ENCODE measurements at regions not wholly inside any gene's neighbourhood (a gene's known extent, or its start where the extent isn't known, plus 50 kb on each side); places are given as distances from the start of the nearest gene placed in this dataset.

GRCh38 chr22:27405672-27406388 is 395.7 kb downstream of the MN1 start:
- no peak for DNase-seq

- DNase-seq = no peak
These were observed 395.1 kb downstream of the MN1 start for GRCh38 chr22:27406389-27406861.

GRCh38 chr22:27407369-27407985 is 394.1 kb downstream of the MN1 start:
- no peak for DNase-seq

- DNase-seq = no peak
These were observed 393.5 kb downstream of the MN1 start for GRCh38 chr22:27408068-27408467.

GRCh38 chr22:27409299-27409698 is 392.3 kb downstream of the MN1 start:
- DNase-seq = no peak

- DNase-seq = no peak
These were observed 388.6 kb downstream of the MN1 start for GRCh38 chr22:27412866-27413445.

GRCh38 chr22:27413702-27414101 is 387.9 kb downstream of the MN1 start:
- DNase-seq = no peak

- DNase-seq = peak; percentile 1
These were observed 384.8 kb downstream of the MN1 start for GRCh38 chr22:27416511-27417420.

GRCh38 chr22:27417421-27417814 is 384.1 kb downstream of the MN1 start:
- DNase-seq = no peak

- DNase-seq = no peak
These were observed 383.3 kb downstream of the MN1 start for GRCh38 chr22:27418261-27418660.

GRCh38 chr22:27419473-27419872 is 382.1 kb downstream of the MN1 start:
- no peak for DNase-seq

GRCh38 chr22:27420195-27420816 is 381.2 kb downstream of the MN1 start:
- DNase-seq = no peak

GRCh38 chr22:27420817-27421361 is 380.7 kb downstream of the MN1 start:
- no peak for DNase-seq

- DNase-seq = no peak
These were observed 379.1 kb downstream of the MN1 start for GRCh38 chr22:27422442-27422841.

- no peak for DNase-seq
These were observed 377.2 kb downstream of the MN1 start for GRCh38 chr22:27424319-27424718.

GRCh38 chr22:27429476-27429875 is 372.1 kb downstream of the MN1 start:
- DNase-seq = no peak

- no peak for DNase-seq
These were observed 370.5 kb downstream of the MN1 start for GRCh38 chr22:27431081-27431480.

- no peak for DNase-seq
These were observed 369.7 kb downstream of the MN1 start for GRCh38 chr22:27431896-27432295.

GRCh38 chr22:27433099-27433498 is 368.5 kb downstream of the MN1 start:
- no peak for DNase-seq

- DNase-seq = no peak
These were observed 367.9 kb downstream of the MN1 start for GRCh38 chr22:27433585-27434190.

GRCh38 chr22:27434898-27435297 is 366.7 kb downstream of the MN1 start:
- no peak for DNase-seq
